ENCODE measurements at regions not wholly inside any gene's neighbourhood (a gene's known extent, or its start where the extent isn't known, plus 50 kb on each side); places are given as distances from the start of the nearest gene placed in this dataset.

DNA sequence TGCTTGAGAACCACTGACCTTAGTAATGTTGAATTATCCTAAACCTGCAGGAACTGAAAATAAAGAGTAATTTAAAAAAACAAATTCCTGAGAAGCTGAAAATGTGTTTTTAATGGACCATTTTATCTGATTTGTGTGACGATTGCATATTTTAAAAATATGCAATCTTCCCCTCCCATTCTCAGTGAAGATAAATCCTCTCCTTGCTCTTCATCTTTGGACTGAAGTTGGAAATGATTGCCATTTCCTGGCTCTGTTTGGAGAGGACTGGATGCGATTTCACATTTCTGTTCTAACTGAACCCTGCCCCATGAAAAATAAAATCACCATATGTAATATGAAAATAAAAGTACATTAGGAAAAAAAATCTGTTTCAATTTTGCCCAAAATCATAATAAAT, 216.3 kb downstream of the SLC6A15 start:
- H3K4me2 ChIP-seq (ENCODE audit: low read length): no peak overlapping the region
- H2AFZ ChIP-seq (ENCODE audit: low read depth, low read length): no peak overlapping the region
- no peaks in the 10 kb centered on the region for H3K9me3 ChIP-seq (ENCODE audit: insufficient read depth, low read length)
- no peak overlapping the region for H3K4me3 ChIP-seq (ENCODE audit: low read length)
- H3K9ac ChIP-seq (ENCODE audit: low read length): no peak overlapping the region
- TF ChIP-seq CTCF (IDR thresholded peaks at IDR 0.05; ENCODE audit: low read depth, low read length): no peak
- no peak for TF ChIP-seq EZH2phosphoT487 (IDR thresholded peaks at IDR 0.05; ENCODE audit: low read depth)
- no peaks in the 10 kb centered on the region for H4K20me1 ChIP-seq (ENCODE audit: insufficient read depth, low read length)
- no peaks in the 10 kb centered on the region for H3K4me1 ChIP-seq (ENCODE audit: low read length)
- no peaks in the 10 kb centered on the region for H3K79me2 ChIP-seq (ENCODE audit: low read length)
- H3K36me3 ChIP-seq (replicated peaks; ENCODE audit: low read depth, low read length): no peaks in the 10 kb centered on the region
- H3K27me3 ChIP-seq (ENCODE audit: low read depth, low read length): no peaks in the 10 kb centered on the region
- no peak overlapping the region for H3K27ac ChIP-seq (ENCODE audit: low read length)

DNA sequence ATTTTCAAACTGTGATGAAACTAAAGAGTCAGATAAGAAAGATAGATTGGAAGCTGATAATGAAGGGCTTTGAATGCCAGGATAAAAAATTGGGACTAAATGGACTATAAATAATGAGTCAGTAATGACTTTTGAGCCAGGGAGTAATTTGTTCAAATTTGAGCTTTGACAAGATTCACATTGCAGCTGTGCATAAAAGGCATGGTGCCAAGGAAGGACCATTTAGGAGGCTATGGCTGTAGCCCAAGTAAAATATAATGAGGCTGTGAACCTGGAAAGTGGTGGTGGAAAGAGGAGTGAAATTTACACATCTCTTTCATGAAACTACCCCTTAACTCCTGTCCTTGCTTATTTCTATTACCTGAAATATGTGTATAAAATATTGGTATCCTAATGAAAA, 218.5 kb downstream of the SLC6A15 start:
- no peak overlapping the region for H3K4me2 ChIP-seq (ENCODE audit: low read length)
- H3K27ac ChIP-seq (ENCODE audit: low read length): no peak overlapping the region
- no peaks in the 10 kb centered on the region for H3K79me2 ChIP-seq (ENCODE audit: low read length)
- no peaks in the 10 kb centered on the region for H4K20me1 ChIP-seq (ENCODE audit: insufficient read depth, low read length)
- H2AFZ ChIP-seq (ENCODE audit: low read depth, low read length): no peak overlapping the region
- no peaks in the 10 kb centered on the region for H3K27me3 ChIP-seq (ENCODE audit: low read depth, low read length)
- no peaks in the 10 kb centered on the region for H3K9me3 ChIP-seq (ENCODE audit: insufficient read depth, low read length)
- TF ChIP-seq CTCF (IDR thresholded peaks at IDR 0.05; ENCODE audit: low read depth, low read length): no peak
- no peak for TF ChIP-seq EZH2phosphoT487 (IDR thresholded peaks at IDR 0.05; ENCODE audit: low read depth)
- H3K4me3 ChIP-seq (ENCODE audit: low read length): no peak overlapping the region
- H3K9ac ChIP-seq (ENCODE audit: low read length): no peak overlapping the region
- no peaks in the 10 kb centered on the region for H3K4me1 ChIP-seq (ENCODE audit: low read length)
- H3K36me3 ChIP-seq (replicated peaks; ENCODE audit: low read depth, low read length): no peaks in the 10 kb centered on the region

GRCh38 chr12:84692071-84692470, 220.5 kb downstream of the SLC6A15 start:
- Histone ChIP-seq H3K9ac (ENCODE audit: low read length) (no peak overlapping the region), H3K4me1 (ENCODE audit: low read length) (no peaks in the 10 kb centered on the region), H4K20me1 (ENCODE audit: insufficient read depth, low read length) (no peaks in the 10 kb centered on the region), H3K79me2 (ENCODE audit: low read length) (no peaks in the 10 kb centered on the region), H3K27ac (ENCODE audit: low read length) (no peak overlapping the region), H3K4me2 (ENCODE audit: low read length) (no peak overlapping the region), H3K36me3 (replicated peaks; ENCODE audit: low read depth, low read length) (no peaks in the 10 kb centered on the region), H3K9me3 (ENCODE audit: insufficient read depth, low read length) (no peaks in the 10 kb centered on the region), H3K4me3 (ENCODE audit: low read length) (no peak overlapping the region), H3K27me3 (ENCODE audit: low read depth, low read length) (no peaks in the 10 kb centered on the region), H2AFZ (ENCODE audit: low read depth, low read length) (no peak overlapping the region)
- TF ChIP-seq EZH2phosphoT487 (IDR thresholded peaks at IDR 0.05; ENCODE audit: low read depth) (no peak), CTCF (IDR thresholded peaks at IDR 0.05; ENCODE audit: low read depth, low read length) (no peak)

- Histone ChIP-seq H4K20me1 (ENCODE audit: insufficient read depth, low read length) (no peaks in the 10 kb centered on the region), H3K27ac (ENCODE audit: low read length) (no peak overlapping the region), H3K9me3 (ENCODE audit: insufficient read depth, low read length) (no peaks in the 10 kb centered on the region), H3K4me3 (ENCODE audit: low read length) (no peak overlapping the region), H3K9ac (ENCODE audit: low read length) (no peak overlapping the region), H3K36me3 (replicated peaks; ENCODE audit: low read depth, low read length) (no peaks in the 10 kb centered on the region), H3K4me1 (ENCODE audit: low read length) (no peaks in the 10 kb centered on the region), H3K27me3 (ENCODE audit: low read depth, low read length) (no peaks in the 10 kb centered on the region), H2AFZ (ENCODE audit: low read depth, low read length) (no peak overlapping the region), H3K79me2 (ENCODE audit: low read length) (no peaks in the 10 kb centered on the region), H3K4me2 (ENCODE audit: low read length) (no peak overlapping the region)
- TF ChIP-seq EZH2phosphoT487 (IDR thresholded peaks at IDR 0.05; ENCODE audit: low read depth) (no peak), CTCF (IDR thresholded peaks at IDR 0.05; ENCODE audit: low read depth, low read length) (no peak)
Observed at GRCh38 chr12:84691266-84691665, 221.3 kb downstream of the SLC6A15 start.
